GM11168 (cell line): ENCODE measurements at regions not wholly inside any gene's neighbourhood (a gene's known extent, or its start where the extent isn't known, plus 50 kb on each side); places are given as distances from the start of the nearest gene placed in this dataset.
"Not testable (repeated sequence)": the region's sequence is repeated elsewhere in the genome, so short reads cannot be mapped to it uniquely, and the experiment has no call there.

Experiments
- in situ Hi-C: fragments of 300-500 bp; cut with MboI; formaldehyde crosslinking; loops from one replicate; pipeline ENCODE4 v1.12.0; 2022; ENCODE audit warnings: low sequenced_read_pairs; ENCODE audit not compliant: unreplicated experiment

- in situ Hi-C loops = no loop called here
Measured at GRCh38 chr9:30628915-30629567, 1755.4 kb upstream of the ACO1 start.

- in situ Hi-C loops = no loop called here
Measured at GRCh38 chr9:30630459-30630858, 1754.0 kb upstream of the ACO1 start.

- in situ Hi-C loops = not testable (repeated sequence)
Measured at GRCh38 chr9:30646639-30647038, 1737.8 kb upstream of the ACO1 start.

DNA sequence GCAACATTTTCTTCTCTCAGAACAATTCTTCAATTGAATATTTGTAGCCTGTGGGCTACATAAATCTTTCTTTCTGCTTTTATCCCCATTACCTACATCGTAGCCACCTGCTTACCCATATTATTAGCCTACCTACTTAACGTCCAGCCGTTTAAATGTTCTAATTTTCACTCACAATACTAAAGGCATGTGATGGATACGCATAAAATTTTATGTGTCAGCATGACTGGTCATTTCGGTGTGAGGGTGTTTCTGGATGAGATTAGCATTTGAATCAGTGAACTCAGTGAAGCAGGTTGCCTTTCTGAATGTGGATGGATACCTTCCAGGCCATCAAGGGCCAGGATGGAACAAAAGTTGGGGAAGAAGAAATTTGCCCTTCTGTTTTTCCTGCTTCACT lies 1722.5 kb upstream of the ACO1 start:
- in situ Hi-C loops = no loop called here

- in situ Hi-C loops = no loop called here
Measured at GRCh38 chr9:30670805-30671562, 1713.5 kb upstream of the ACO1 start.

DNA sequence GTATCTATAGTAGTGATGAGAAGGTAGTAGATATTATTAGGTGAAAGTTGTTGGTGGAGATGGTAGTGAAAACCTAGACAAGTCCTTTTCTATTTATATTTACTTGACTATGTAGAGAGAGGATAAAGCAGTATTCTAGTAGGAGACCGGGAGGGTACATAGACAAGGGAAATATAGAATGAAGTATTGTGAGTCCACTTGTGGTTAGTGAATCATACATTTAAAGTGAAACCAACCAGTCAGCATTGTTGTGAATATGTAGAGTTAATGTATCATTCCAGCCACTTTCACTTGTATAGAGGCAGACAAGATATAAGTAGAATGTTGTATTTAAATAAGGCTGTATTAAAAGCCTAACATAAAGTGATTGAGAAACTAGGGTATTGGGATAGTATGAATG lies 1711.3 kb upstream of the ACO1 start:
- in situ Hi-C loops = no loop called here

GRCh38 chr9:30676651-30677050 lies 1707.8 kb upstream of the ACO1 start:
- in situ Hi-C loops = no loop called here

DNA sequence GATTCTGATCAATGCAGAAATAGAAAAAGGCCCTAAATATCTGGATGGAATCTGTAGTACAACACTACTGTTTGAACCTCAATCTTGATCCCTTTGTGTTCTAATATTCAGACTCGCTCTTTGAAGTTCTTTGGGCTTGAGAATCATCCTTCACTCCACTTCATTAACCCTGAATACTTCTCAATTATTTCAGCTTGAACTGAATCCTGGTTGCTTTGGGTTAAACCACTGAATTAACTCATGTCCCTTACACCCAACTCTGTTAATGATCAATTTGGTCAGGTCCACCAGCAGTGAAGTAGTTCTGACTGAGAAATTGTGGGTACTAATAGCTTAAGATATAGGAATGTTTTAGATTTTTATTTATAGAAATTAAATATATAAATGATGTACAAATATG lies 1707.2 kb upstream of the ACO1 start:
- in situ Hi-C loops = no loop called here

DNA sequence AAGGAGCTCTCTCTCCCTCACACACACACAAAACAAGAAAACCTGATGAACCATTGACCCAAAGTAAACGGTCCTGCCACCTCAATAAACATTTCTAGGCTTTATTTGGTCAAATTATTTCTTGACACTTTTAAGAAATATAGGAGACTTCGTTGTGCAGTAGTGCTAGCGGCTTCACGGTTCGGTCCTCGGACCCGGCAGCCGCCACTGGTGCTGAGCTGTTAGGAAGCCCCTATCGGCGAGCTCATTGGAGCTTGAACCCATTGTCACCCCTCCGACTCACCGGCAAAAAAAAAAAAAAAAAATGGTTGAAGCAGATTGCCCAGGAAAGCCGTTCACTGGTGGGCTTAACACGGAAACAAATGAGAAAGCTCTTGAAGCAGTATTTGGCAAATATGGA lies 1695.6 kb upstream of the ACO1 start:
- in situ Hi-C loops = no loop called here

DNA sequence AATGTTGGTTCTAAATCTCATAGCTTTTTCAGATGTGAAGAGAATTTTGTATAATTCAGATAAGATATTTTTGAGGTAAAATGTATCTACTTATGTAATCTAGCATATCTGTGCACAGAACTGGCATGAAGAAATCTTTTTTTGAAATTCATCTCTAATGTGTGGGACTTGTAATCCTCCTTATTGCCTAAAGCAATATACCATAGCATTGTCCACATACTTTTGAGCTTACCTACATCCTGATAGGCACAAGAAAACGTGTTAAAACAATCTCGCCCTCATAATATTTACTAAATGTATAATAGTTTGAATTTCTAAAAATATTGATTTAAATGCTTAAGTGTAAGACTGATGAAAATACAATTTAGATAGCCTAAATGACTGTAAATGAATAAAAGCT lies 1686.5 kb upstream of the ACO1 start:
- in situ Hi-C loops = no loop called here

DNA sequence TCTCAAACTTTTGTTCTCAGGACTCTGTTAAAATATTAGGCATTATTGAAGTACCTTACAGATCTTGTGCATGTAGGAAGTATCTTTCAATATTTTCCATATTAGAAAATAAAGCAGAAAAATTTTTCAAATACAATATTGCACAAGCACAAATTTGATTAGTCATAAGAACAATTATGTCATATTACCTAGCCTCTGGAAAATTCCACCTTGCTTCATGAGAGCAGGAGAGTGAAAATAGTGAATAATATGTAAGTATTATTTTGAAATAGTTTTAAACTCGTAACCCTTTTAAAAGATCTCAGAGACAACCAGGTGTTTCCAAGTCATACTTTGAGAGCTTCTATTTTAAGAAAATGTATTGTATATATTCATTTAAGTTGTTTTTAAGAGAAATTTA lies 1672.9 kb upstream of the ACO1 start:
- in situ Hi-C loops = no loop called here

DNA sequence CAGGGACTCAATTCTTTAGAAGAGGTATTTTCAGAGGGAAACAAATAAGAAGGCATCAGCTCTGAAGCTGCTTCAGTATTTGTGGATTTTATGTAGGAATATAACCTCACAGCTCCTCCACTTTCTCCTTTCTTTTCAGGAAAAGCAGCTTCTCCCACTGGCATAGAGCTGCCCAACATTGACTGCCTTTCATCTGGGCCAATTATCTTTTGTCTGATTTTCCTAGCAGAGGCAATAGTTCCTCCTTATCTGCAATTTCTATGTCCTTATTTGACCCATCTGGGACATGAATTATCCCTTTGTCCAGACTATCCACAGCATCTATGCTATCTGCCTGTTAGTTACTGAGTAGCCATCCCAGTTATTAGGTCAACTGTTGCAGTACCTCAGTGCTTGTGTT lies 1671.2 kb upstream of the ACO1 start:
- in situ Hi-C loops = no loop called here

DNA sequence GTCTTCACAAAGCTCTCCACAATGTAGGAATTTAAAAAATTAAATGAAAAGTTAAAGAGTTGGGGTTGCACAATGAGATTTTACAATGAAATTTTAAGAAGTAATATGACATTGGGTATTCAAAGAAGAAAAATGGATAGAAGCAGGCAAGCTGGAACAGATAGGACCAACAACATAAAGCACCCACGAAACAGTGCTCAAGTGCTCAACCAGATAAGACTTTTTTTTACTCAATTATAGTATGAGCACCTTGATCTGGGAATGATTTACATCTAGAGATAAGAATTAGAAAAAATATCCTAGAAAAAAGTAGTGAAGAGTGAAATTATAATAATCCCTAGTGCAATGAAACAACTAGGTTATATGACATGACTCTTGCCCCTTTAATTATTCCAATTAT lies 1670.1 kb upstream of the ACO1 start:
- in situ Hi-C loops = no loop called here

- in situ Hi-C loops = no loop called here
Measured at GRCh38 chr9:30718483-30718882, 1666.0 kb upstream of the ACO1 start.

GRCh38 chr9:30722065-30722464 lies 1662.4 kb upstream of the ACO1 start:
- in situ Hi-C loops = no loop called here

DNA sequence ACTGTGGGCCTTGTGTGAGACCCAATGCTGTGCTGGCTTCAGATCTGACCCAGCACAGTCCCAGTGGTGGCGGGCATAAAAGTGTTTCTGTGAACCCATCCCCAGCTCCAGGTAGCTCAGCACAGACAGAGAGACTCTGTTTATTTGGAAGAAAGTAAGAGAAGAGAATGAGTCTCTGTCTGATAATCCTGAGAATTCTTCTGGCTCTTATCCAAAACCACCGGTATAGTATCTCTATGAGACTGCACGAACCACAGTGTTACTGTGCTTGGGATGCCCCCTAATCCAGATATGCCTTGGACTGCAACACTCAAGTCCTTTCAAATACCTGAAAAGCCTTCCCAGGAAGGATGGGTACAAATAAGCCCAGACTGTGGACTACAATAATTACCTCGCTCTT lies 1660.8 kb upstream of the ACO1 start:
- in situ Hi-C loops = no loop called here

GRCh38 chr9:30732060-30732459 lies 1652.4 kb upstream of the ACO1 start:
- in situ Hi-C loops = no loop called here

GRCh38 chr9:30744871-30745270 lies 1639.6 kb upstream of the ACO1 start:
- in situ Hi-C loops = no loop called here

DNA sequence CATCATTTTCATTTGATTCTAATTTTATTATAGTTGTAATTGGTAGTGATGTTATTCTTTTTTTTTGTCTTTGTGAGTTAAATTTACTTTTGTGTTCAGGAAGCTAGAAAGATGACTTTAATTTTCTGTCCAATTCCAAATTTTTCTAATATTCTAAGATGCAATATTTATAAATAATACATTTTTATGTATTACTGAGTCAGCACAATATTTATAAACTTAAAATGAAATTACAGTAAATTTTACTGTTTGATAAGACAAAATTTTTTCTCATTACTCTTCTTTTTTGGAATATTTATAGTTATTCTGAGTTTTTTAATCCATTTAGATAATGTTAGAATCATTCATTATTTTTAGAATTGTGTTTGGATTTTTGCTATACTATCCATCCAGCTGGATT lies 1637.9 kb upstream of the ACO1 start:
- in situ Hi-C loops = no loop called here

- in situ Hi-C loops = no loop called here
Measured at GRCh38 chr9:30757723-30758122, 1626.7 kb upstream of the ACO1 start.

- in situ Hi-C loops = no loop called here
Measured at GRCh38 chr9:30758726-30759446, 1625.6 kb upstream of the ACO1 start.
